GM18907 (cell line): ENCODE measurements at regions not wholly inside any gene's neighbourhood (a gene's known extent, or its start where the extent isn't known, plus 50 kb on each side); places are given as distances from the start of the nearest gene placed in this dataset.
"Not testable (repeated sequence)": the region's sequence is repeated elsewhere in the genome, so short reads cannot be mapped to it uniquely, and the experiment has no call there.

Source experiments
- ATAC-seq: cut with Tn5 transposase; IDR thresholded peaks from one replicate; pipeline ENCODE4 v1.9.1; 2021; ENCODE audit warnings: mild to moderate bottlenecking, moderate library complexity; ENCODE audit not compliant: unreplicated experiment

DNA sequence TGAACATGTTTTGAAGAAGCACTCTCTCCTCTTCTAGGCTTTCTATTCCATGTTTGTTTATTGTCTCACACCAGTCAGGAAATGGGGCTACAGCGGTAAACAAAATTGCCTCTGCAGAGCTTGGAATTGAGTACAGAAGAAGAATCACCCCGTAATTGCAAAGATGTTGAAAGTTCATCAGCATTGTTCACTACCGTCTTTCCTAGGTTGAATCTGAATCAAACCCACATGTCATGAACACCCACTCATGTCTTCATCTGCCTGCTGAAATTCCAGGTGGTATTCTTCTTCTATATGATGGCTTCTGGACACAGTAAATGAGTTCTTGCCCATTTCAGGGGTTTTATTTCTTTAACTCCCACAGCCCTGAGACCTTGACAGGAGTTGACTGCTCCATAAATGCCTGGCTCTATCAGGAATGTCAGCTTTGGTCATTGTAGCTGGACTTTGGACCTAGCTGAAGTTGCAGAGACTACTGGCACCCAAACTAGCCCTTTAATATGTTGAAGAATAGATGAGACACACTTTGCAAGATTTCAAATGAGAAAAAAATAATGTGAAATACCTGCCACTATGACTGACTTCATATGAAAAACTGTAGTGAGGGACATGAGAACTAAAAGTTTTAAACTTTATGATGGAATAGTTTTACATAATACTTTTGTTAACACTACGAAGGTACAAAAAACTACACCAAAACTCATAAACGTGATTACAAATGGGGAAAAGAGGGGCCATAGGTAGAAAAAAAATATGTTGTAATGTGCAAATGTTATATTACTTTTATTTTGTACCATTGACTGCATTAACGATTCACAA, 1235.3 kb upstream of the ZEB2 start:
- ATAC-seq = no peak

DNA sequence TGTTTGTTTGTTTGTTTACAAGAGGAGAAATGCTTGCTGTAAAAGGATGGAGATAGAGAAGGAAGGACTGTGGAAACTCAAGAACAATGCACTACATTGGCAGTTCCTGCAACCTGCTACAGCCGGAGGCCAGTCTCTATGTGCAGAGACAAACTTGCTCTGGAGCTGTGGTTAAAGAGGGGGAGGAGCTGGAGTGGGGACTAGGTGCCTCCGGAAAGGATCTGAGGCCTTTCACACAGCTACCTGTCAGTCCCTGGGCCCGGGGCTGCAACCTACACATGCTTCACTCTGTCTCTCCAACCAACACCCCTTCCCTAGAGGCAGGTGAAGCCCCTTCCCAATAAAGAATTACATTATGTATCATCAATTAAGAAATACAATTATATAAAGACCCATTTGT, 1234.0 kb upstream of the ZEB2 start:
- ATAC-seq = no peak

DNA sequence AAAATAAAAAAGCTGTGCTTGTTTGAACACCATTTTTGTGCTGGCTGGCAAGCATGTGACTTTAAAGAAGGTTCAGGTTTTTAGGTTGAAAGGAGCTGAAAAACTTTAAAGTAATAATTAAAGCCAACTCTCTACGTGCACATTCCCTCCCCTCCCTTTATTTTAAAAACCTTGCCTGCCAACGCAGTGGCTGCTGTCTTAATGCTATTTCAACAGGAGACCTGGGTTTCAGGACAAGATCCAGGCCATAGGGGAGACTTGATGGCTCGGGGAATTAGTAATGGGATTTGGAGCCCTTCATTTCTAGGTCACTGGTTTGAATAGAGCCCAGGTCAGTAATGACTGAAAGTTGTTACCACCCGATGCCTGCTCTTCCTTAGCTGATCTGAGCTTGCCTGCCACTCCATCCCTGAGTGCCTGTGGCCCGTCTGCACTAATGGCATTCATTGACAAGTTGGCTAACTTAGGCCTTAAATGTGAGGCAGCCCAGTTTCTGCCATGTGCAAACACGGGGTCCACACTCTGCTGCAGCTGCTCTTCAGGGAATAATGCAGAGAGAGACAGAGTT, 1233.2 kb upstream of the ZEB2 start:
- ATAC-seq = no peak

- peak; percentile 38 for ATAC-seq
Measured at GRCh38 chr2:145752091-145752806, 1232.3 kb upstream of the ZEB2 start.

- peak; percentile 92 for ATAC-seq
Measured at GRCh38 chr2:145751629-145752028, 1231.7 kb upstream of the ZEB2 start.

GRCh38 chr2:145751155-145751554, 1231.2 kb upstream of the ZEB2 start:
- ATAC-seq = no peak

GRCh38 chr2:145750612-145751011, 1230.7 kb upstream of the ZEB2 start:
- ATAC-seq = no peak

DNA sequence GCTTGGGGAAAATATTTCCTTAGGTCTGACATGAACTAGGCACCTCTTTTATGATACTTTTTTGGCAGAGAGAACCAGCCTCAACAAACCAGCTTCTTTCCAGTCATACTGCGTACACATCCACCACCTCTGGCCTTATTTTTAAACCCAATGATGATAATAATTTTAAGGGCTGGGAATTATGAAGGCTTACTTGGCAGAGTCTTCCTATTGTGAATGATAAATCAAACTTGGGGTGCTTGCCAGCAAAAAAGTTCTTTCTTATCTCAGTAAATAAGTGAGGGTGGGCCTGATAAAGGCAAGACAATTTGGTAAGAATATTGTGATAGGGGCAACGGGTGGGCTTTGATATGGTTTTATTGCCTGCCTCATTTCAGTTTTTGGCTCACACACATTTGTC, 1230.2 kb upstream of the ZEB2 start:
- no peak for ATAC-seq

GRCh38 chr2:145749556-145749955, 1229.6 kb upstream of the ZEB2 start:
- no peak for ATAC-seq

- ATAC-seq = peak; percentile 67
Measured at GRCh38 chr2:145748927-145749326, 1229.0 kb upstream of the ZEB2 start.

- ATAC-seq = no peak
Measured at GRCh38 chr2:145747715-145748114, 1227.8 kb upstream of the ZEB2 start.

- not testable (repeated sequence) for ATAC-seq
Measured at GRCh38 chr2:145745387-145745721, 1225.4 kb upstream of the ZEB2 start.

DNA sequence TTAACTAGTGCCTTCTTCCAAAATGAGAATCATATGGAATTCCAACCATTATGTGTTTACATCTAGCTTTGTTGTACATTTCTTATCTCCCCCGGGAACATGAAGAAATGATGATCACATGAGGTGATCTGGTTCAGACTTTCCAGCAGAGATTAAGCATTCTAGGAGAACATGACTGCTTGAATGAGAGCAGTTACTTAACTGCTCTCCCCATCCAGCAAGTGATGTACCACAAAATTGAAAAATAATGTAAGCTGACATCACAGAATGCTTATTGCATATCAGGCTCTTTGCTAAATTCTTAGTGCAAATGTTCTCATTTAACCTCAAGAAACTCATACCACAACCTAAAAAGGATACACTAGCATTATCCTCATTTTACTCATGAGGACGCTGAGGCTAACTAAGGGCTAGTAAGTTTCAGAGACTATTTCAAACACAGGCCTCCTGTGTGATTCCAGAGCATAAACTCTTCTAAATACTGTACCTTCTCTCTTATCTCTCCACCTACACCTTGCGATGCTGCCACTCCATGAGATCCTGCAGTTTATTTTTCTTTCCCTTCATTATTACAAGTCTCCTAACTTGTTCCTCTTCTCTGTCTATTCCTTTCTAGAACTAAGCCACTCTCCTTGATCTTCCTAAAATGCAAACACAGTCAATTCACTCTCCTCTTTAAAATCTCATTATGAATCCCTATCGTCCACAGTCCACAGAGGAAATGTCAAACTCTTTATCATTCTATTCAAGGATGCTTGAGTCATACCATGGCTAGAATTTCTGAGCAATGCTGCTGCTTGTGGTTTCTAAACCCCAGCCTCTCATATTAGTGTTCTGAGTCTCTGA, 1224.8 kb upstream of the ZEB2 start:
- ATAC-seq = peak; percentile 79

GRCh38 chr2:145743011-145743410, 1223.1 kb upstream of the ZEB2 start:
- ATAC-seq = no peak

DNA sequence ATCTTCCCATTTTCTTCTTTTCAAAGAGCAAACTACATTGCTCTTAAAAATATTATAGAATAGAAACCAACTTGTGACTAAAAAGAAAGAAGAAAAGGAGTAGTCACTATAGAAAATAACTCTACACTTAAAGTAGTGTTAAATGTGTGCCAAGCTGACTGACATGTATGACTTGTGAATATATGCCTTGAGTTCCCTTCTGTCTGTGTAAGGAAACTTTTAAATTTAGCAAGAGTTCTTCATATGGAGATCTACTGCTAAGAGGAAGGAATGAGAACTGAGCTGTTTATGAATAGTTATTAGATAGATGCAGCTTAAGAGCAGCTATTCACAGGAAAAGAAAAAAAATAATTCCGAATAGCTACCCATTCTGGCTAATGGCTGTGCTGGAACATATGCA, 1221.7 kb upstream of the ZEB2 start:
- no peak for ATAC-seq

DNA sequence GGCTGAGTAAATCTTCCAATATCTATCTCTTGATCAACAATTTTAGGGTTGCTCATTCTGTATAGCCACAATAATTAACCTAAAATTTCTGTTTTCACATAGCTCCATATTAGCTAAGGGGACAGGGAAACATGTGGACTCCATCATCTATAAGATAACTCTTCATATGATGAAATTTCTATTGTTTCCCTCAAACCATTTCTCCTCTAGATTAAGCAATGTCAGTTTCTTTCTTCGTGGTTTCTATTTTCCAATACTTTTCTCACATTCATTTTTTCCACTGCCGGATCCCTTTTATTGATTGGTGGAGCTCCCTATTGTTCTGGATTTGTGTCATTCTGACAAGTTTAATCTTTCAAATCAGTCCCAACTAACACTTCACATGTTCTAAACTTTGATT, 1221.3 kb upstream of the ZEB2 start:
- no peak for ATAC-seq

GRCh38 chr2:145740302-145740701, 1220.4 kb upstream of the ZEB2 start:
- ATAC-seq = no peak

DNA sequence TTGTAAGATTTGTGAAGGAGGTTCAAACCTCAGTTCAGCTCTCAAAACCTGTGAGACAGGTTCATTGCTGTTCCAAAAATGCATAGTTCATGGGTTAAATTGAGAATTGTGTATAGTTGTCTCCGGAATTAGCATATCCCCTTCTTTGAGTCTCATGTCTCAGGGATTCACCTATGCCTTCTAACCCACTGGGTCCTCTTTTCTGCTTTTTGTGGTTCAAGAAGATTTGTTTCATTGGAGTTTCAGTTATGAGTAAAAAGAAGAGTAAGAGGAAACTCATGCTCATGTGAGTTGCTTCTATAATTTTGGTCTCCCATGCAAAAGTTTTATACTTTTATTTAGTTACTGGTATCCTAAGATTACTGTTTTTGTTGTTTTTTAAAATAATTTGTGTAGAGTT, 1219.8 kb upstream of the ZEB2 start:
- ATAC-seq = peak; percentile 84

DNA sequence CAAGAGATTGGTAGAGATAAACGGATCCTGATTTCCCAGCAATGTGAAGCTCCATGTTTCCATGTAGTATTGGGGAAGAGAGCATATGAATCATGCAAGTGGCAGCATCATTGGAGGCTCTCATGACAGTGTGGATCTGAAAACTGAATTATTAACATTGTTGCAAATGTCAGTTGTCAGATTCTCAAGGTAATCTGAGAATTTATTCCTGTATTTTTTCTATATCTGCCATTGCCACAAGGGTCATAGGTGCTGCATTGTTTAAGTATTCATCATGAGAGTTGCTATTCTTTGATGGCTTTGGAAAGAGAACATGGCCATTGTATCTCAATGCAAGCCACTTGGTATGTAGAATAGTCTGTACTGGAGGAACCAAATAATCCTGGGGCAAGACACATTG, 1217.0 kb upstream of the ZEB2 start:
- no peak for ATAC-seq

GRCh38 chr2:145731467-145731866, 1211.5 kb upstream of the ZEB2 start:
- no peak for ATAC-seq
